ENCODE measurements at regions not wholly inside any gene's neighbourhood (a gene's known extent, or its start where the extent isn't known, plus 50 kb on each side); places are given as distances from the start of the nearest gene placed in this dataset.

- DNase-seq (no peak), ATAC-seq (no peak), FAIRE-seq (no peak)
- H3K4me1 ChIP-seq = peaks cover 0 to 8% (median 0%) of the 10 kb centered on the region in 3 donors
- no peak overlapping the region for H3K27ac ChIP-seq
- WGBS, 2 donors = 82 to 92% methylated on average over 3 of the region's 3 CpGs
- H3K9me3 ChIP-seq = no peaks in the 10 kb centered on the region
- H3K36me3 ChIP-seq = no peaks in the 10 kb centered on the region
- intact Hi-C loops (cut with DNase I) = no loop called here
- no peak overlapping the region for H3K4me3 ChIP-seq
- no peak for TF ChIP-seq CTCF (IDR thresholded peaks at IDR 0.05)
- H3K27me3 ChIP-seq = no peaks in the 10 kb centered on the region
These were observed 240.0 kb upstream of the SERP2 start for GRCh38 chr13:44133626-44134025.

- no peaks in the 10 kb centered on the region for H3K9me3 ChIP-seq
- intact Hi-C loops (cut with DNase I) = no loop called here
- H3K27me3 ChIP-seq = no peaks in the 10 kb centered on the region
- H3K27ac ChIP-seq = no peak overlapping the region
- H3K4me3 ChIP-seq = no peak overlapping the region
- WGBS, 2 donors = 60 to 67% methylated on average over 1 of the region's 1 CpG
- no peak for DNase-seq
- no peaks in the 10 kb centered on the region for H3K36me3 ChIP-seq
- TF ChIP-seq CTCF (IDR thresholded peaks at IDR 0.05) = no peak
- ATAC-seq = no peak
- FAIRE-seq = no peak
- peaks cover 0 to 8% (median 0%) of the 10 kb centered on the region in 3 donors for H3K4me1 ChIP-seq
These were observed 238.1 kb upstream of the SERP2 start for GRCh38 chr13:44135566-44135965.

GRCh38 chr13:44136696-44137268, 236.8 kb upstream of the SERP2 start:
- TF ChIP-seq CTCF (IDR thresholded peaks at IDR 0.05) = no peak
- WGBS, 2 donors = 55 to 73% methylated on average over 5 of the region's 5 CpGs
- Histone ChIP-seq H3K27me3 (no peaks in the 10 kb centered on the region), H3K4me3 (no peak overlapping the region), H3K27ac (no peak overlapping the region), H3K4me1 (peaks cover 5 to 12% (median 6%) of the 10 kb centered on the region in 3 donors), H3K9me3 (no peaks in the 10 kb centered on the region), H3K36me3 (no peaks in the 10 kb centered on the region)
- FAIRE-seq (no peak), DNase-seq (no peak), ATAC-seq (no peak)
- intact Hi-C loops (cut with DNase I) = no loop called here

- no peak for FAIRE-seq
- Histone ChIP-seq H3K4me1 (peaks cover 5 to 11% (median 6%) of the 10 kb centered on the region in 3 donors), H3K27me3 (no peaks in the 10 kb centered on the region), H3K9me3 (no peaks in the 10 kb centered on the region), H3K4me3 (no peak overlapping the region), H3K36me3 (no peaks in the 10 kb centered on the region), H3K27ac (no peak overlapping the region)
- no peak for DNase-seq
- intact Hi-C loops (cut with DNase I) = no loop called here
- 87 to 92% methylated on average over 1 of the region's 1 CpG for WGBS, 2 donors
- ATAC-seq = no peak
- no peak for TF ChIP-seq CTCF (IDR thresholded peaks at IDR 0.05)
These were observed 236.2 kb upstream of the SERP2 start for GRCh38 chr13:44137466-44137865.

GRCh38 chr13:44140146-44140545, 233.5 kb upstream of the SERP2 start:
- no peak for TF ChIP-seq CTCF (IDR thresholded peaks at IDR 0.05)
- no peaks in the 10 kb centered on the region for H3K36me3 ChIP-seq
- no peak overlapping the region for H3K4me3 ChIP-seq
- peaks cover 4 to 6% (median 5%) of the 10 kb centered on the region in 3 donors for H3K4me1 ChIP-seq
- intact Hi-C loops (cut with DNase I) = no loop called here
- ATAC-seq = no peak
- no peak for DNase-seq
- no peaks in the 10 kb centered on the region for H3K9me3 ChIP-seq
- no peak overlapping the region for H3K27ac ChIP-seq
- no peaks in the 10 kb centered on the region for H3K27me3 ChIP-seq
- WGBS, 2 donors = 60 to 75% methylated on average over 7 of the region's 7 CpGs
- FAIRE-seq = no peak
